NCI-H446 (cell line): ENCODE measurements at regions not wholly inside any gene's neighbourhood (a gene's known extent, or its start where the extent isn't known, plus 50 kb on each side); places are given as distances from the start of the nearest gene placed in this dataset.

ENCODE experiments used
- DNase-seq, 2 experiments: peaks; one replicate each; lab custom pipeline; 2025; lab: John Stamatoyannopoulos, UW

GRCh38 chr14:26766726-26767125 is 168.9 kb upstream of the NOVA1 start:
- DNase-seq, result no peak

- DNase-seq, result no peak
Observed at GRCh38 chr14:26773906-26774593, 176.2 kb upstream of the NOVA1 start.

GRCh38 chr14:26775765-26776563 is 178.1 kb upstream of the NOVA1 start:
- peak; percentile 88 to 90 for DNase-seq

- no peak for DNase-seq
Observed at GRCh38 chr14:26791117-26791806, 193.4 kb upstream of the NOVA1 start.

GRCh38 chr14:26794731-26795130 is 196.9 kb upstream of the NOVA1 start:
- no peak for DNase-seq

GRCh38 chr14:26808407-26808806 is 210.6 kb upstream of the NOVA1 start:
- no peak for DNase-seq

GRCh38 chr14:26810631-26811030 is 212.8 kb upstream of the NOVA1 start:
- no peak for DNase-seq

- DNase-seq, result no peak
Observed at GRCh38 chr14:26811756-26812305, 214.0 kb upstream of the NOVA1 start.

- no peak for DNase-seq
Observed at GRCh38 chr14:26820138-26820537, 222.3 kb upstream of the NOVA1 start.

- DNase-seq, result no peak
Observed at GRCh38 chr14:26820572-26820971, 222.7 kb upstream of the NOVA1 start.

GRCh38 chr14:26828741-26829140 is 230.9 kb upstream of the NOVA1 start:
- DNase-seq, result peak in 1 of 2 experiments; percentile 13

- DNase-seq, result no peak
Observed at GRCh38 chr14:26833621-26834176, 235.9 kb upstream of the NOVA1 start.

- DNase-seq, result no peak
Observed at GRCh38 chr14:26835979-26836570, 238.2 kb upstream of the NOVA1 start.

- DNase-seq, result peak in 1 of 2 experiments; percentile 38
Observed at GRCh38 chr14:26839481-26839880, 241.6 kb upstream of the NOVA1 start.

- no peak for DNase-seq
Observed at GRCh38 chr14:26841326-26841725, 243.5 kb upstream of the NOVA1 start.

GRCh38 chr14:26841920-26842741 is 244.3 kb upstream of the NOVA1 start:
- peak; percentile 64 to 84 for DNase-seq

GRCh38 chr14:26845151-26845818 is 247.5 kb upstream of the NOVA1 start:
- DNase-seq, result no peak

- no peak for DNase-seq
Observed at GRCh38 chr14:26846388-26846787, 248.6 kb upstream of the NOVA1 start.

- no peak for DNase-seq
Observed at GRCh38 chr14:26849514-26849913, 251.7 kb upstream of the NOVA1 start.

- DNase-seq, result no peak
Observed at GRCh38 chr14:26851793-26852192, 254.0 kb upstream of the NOVA1 start.
